ENCODE measurements at regions not wholly inside any gene's neighbourhood (a gene's known extent, or its start where the extent isn't known, plus 50 kb on each side); places are given as distances from the start of the nearest gene placed in this dataset.
"Not testable (repeated sequence)": the region's sequence is repeated elsewhere in the genome, so short reads cannot be mapped to it uniquely, and the experiment has no call there.

DNA sequence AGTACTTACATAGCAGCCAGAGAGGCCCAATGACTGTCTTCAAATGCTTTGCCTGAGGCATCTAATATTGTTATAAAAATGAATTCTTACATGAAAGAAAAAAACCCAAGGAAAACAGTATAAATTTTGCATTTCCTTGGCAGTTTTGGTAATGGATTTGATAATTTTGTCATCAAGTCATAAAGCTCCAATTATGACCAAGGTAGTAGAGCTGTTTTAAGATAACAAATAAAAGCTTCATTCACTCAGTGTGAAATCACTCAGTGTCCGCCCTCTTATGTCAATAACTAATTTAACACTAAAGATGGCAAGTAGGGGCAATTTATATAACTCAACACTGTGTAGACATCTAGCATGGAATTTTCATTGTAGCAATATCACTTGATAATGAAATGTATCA is 193.9 kb downstream of the ANKRD7 start:
- DNase-seq, result no peak

DNA sequence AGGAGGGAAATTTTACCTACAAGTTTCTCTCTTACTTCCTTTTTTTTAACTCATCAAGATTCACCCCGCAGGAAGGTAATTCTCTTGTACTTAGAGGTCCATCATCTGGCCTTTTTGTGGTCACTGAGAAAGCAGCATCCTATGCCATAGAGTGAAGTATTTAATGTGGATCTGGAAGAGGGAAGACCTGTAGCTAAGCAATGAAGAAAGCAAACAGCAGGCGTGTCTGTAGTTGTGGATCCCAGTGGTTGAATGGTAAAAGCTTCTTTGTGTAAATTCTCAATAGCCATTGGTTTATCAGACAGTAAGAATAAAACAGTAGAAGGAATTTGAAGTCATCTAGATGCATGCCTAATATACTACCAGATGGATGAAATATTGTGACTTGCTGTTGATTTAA is 196.4 kb downstream of the ANKRD7 start:
- no peak for DNase-seq

DNA sequence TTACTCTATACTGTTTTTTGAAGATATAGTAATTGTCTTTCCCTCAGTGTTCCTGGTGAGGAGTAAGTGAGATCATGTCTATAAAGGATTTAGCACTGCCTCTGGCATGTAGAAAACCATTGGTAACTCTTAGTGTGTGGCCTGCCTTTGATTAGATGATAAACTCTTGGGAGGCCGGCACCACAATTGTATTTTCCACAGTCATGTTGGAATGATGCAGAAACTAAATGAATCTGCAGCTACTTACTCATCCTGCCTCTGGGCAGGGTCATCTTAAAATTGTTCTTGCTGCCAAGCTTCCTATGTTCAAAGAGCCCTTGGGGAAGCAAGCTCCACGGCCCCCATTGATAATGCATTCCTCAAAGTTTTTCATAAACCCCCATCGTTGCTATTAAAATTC is 204.6 kb downstream of the ANKRD7 start:
- no peak for DNase-seq

DNA sequence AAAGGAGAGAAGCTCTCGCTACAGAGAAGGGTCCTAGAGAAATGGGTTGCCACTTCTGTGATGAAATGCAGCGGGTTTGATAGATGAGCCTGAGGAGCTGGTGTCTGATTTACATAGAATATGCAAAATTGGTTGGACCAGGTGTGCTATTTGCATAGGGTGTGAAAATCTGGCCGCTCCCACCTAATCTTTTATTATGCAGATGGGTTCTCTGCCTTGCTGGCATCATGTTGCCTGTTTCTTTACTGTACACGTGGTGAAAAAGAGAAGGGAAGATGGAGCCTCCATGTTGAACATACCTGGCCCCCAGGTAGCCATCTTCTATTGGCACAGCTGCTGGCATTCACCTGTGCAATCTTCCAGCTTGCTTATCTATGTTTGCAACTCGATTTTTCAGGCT is 212.2 kb downstream of the ANKRD7 start:
- no peak for DNase-seq

DNA sequence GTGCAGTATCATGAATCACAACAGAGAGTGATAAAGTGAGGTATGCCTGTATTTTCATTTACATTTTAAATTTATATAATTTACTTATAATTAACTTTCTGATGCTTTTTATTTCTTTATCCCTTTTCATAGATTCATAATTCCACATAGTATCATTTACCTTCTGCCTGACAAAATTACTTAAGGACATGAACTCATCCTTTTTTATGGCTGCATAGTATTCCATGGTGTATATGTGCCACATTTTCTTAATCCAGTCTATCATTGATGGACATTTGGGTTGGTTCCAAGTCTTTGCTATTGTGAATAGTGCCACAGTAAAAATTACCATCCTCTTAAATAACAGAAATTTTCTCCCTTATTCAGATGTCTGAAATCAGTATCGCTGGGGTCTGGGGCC is 224.5 kb downstream of the ANKRD7 start:
- not testable (repeated sequence) for DNase-seq

DNA sequence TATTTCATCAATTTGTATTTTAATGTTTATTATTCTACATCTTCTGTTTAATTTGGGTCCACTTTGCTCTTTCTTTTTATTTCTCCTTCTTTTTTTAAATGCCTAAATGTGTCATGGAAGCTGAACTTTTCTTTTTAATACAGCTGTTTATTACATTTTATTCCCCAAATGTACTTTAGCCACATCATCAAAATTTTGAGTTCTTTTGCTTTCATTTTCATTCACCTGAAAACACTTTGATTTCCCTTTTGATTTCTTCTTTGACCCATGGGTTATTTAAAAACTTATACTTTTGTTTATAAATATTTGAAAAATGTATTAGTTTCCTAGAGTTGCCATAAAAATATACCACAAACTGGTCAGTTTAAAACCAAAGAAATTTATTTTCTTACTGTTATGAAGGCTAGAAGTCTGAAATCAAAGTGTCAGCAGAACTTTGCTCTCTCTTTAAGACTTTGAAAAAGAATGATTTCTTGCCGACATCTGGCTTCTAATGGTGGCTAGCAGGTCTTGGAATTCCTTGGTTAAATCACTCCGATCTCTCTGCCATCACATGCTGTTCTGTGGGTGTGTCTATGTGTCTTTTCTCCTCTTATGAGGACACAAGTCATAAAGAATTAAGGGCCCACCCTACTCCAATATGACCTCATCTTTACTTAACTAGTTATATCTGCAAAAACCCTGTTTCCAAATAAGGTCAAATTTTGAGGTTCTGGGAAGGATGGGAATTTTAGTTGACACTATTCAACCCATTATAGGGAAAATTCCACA is 225.5 kb downstream of the ANKRD7 start:
- DNase-seq, result no peak

DNA sequence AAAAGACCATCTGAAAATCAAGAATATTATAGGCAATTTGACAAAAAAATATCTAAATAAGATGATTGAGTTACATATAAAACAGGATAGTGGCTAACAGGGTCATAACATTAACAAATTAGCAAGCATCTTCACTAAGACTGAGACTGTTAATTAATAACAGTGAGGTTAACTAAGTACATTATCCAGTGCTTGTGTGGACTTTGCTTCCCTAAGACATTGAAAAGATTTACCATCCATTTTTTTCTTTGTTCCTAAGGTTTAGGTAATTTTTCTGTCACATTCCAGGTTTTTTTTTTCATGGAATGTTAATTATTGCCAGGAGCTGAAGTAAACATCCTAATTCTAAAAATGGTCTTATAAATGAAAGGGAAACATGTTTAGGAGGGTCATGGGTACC is 227.6 kb downstream of the ANKRD7 start:
- DNase-seq, result no peak

DNA sequence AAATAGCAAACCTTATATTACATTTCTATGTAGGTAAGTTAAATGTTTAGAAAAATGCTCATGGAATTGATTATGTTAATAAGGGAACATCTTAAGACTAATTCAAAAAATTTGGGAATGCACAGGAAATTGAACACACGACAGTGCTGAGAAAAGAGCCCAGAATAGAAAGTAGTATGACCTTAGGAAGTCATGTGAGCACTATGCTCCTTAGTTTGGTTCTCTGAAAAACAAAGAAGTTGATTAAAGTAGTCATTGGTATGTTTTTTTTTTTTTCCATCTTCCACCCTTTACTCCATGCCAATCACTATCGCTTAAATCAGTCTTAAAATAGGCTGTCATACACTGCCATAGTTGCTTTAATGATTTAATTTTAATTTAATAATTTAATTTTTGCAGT is 242.9 kb downstream of the ANKRD7 start:
- no peak for DNase-seq

DNA sequence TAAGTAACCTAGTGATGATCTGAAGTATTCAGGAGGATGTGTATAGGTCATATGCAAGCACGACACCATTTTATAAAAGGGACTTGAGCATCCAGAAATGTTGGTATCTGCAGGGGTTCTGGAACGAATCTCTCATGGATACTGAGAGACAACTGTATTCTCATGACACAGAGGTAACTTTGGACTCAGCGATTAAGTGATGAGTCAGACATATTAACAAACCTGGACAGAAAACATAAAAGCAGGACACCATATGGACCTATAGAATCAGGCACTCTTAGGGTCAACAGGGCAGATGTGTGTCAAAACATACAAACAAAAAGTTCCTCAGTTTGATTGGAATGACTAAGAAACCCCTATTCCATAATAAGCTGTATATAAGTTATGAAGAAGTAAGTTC is 248.1 kb downstream of the ANKRD7 start:
- DNase-seq, result no peak

DNA sequence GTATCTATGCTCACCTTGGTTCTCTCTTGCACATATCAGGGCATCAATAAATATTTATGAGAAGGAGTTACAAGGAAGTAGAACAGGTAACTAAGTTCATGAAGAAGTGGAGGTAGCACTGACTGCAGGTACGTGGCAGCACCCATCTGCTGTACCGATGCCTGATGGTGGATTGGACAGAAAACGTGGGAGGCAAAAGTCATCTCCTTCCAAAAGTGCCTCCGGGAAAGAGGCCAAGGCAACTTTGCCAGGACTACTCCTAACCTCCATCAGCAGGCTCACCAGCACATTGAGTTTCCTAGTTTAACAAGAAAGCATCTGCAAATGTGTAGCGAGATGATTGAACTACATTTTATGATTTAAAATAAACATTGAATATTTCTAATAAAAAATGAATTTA is 248.8 kb downstream of the ANKRD7 start:
- no peak for DNase-seq

DNA sequence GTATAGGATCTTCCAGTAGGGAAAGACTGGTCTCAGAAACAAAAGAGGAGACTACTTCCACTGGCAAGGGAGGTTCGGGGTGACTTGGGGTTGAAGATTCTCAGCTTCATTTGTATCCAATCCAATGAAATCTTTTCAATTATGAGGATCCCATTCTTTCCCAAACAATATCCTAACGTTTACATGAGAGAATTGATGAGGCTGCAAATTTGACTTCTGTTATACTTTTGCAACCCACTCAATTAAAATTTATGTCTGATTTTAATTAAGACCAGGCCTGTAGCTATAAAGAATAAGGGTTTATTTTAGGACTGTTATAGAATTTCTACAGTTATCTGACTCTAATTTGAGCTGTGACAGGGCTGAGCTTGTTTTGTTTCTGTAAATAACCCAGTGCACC is 251.5 kb downstream of the ANKRD7 start:
- no peak for DNase-seq

DNA sequence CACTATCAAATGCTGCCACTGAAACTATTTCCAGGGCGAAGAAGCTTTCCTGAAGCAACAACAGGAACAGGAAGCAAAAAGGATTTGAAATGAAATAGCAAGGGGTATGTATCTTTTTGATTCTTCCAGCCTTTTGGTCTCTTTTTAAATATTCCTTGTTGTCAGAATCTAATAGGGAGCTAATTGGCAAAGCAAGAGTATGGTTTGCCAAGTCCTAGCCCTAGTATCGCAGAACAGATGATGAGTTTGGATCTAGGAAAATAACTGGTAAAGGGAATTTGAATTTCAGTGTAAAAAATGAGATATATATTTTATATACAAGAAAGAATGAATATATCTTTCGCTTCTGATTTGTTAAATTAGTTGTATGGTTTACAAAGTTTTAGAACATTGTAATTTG is 252.5 kb downstream of the ANKRD7 start:
- no peak for DNase-seq

DNA sequence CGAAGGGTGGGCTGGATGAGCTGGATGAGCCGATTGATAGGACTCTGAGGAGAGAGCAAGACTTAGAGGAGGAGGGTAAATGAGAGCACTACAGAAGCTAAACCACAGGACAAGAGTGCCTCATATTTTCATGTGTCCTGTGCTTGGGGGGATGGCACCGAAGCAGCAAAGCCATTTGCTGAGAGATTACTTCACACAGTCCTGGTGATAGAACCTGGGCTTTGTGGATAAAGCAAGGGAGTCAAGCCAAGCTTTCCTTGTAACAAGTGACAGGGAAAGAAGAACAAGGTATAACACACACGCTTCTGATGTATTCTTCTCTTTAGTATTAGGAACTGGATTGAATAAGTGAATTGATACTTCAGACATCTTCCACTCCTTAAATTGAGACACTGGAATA is 253.7 kb downstream of the ANKRD7 start:
- DNase-seq, result no peak

DNA sequence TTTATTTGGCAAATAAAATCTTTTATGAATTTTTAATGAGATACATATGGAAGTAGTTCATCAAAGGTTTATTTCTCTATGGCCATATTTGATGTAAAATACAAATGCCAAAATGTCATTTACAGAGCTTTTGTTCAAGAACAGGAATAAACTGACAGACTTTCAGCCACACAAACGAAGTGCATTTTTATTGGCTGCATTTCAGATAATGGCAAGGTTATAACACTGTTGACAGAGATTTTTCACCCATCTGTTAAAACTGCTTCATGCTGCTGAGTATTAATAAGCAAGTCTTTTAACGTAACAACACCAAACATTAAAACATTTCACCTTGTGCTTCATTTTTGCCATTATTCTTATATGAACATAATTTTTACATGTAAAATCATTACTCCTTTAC is 254.4 kb downstream of the ANKRD7 start:
- DNase-seq, result no peak

DNA sequence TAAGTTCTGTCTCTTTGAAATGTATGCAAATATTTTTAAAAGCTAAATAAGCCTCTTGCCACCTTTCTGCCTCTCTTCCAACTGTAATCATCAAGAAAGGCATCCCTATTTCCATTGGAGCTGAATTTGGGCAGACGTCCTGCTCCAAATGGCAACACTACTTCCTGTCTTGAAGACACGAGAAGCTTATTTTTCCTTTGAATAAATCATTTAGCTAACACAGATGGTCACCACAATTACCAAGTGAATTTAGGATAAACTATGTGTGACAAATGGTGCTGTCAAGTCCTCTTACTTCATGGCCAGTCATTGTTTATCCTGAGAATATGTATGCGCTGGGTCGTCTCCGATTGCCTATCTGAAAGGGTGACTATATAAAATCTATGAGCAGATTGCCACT is 268.0 kb downstream of the ANKRD7 start:
- DNase-seq, result no peak

DNA sequence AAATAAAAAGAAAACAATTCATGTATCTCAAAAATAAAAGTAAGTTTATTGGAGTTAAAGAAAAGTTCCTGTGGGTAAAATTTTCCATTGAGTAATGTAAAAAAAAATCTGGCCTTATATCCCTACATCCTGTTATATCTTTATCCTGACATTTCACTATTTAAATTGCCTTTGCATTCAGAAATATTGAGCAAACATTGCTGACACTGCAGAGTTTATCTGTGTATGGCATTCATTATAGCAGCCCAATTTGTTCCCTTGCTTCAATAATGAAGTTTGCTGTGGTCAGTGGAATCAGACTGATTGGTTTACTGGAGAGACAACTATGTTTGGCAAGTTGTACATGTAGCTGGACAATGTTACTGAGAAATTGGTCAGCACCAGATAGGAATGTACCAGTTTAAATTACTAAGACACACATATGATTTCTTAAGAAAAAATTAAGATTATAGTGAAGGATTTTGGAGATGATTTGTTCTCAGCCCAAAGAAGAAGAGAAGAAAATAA is 271.7 kb downstream of the ANKRD7 start:
- DNase-seq, result no peak

DNA sequence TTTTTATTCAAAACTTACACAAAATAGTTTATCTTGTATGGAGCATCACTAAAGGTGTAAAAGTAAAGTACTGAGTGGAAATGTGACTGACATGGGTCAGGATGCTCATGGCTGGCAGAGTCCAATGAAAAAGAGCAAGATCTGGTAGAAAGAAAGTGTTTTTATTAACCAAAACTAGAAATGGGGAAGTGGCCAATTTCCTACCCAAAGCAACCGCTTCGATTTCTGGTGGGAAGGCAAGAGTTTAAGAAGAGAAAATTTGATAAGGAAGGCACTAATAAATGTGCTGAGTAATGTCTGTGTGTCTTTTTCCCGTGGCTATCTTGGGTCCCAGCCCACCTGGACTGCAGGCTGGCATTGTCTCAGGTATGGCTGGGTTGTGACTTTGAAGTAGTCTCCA is 277.7 kb downstream of the ANKRD7 start:
- DNase-seq, result no peak

DNA sequence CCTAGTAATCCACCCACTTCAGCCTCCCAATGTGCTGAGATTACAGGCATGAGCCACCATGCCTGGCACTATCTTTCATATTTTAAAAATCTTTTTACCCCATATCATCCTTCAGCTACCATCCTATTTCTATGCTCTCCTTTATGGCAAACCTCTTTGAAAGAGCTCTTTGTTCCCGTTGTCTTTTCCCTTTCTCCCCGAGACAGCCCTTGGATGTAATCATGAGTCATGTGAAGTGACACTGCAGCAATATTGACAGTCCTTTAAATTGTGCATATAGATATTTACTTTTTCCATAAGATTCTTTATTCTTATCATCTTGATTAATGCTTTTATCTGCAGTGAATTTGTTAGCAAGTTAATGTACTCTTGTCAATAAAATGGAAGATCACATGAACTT is 286.6 kb downstream of the ANKRD7 start:
- no peak for DNase-seq

DNA sequence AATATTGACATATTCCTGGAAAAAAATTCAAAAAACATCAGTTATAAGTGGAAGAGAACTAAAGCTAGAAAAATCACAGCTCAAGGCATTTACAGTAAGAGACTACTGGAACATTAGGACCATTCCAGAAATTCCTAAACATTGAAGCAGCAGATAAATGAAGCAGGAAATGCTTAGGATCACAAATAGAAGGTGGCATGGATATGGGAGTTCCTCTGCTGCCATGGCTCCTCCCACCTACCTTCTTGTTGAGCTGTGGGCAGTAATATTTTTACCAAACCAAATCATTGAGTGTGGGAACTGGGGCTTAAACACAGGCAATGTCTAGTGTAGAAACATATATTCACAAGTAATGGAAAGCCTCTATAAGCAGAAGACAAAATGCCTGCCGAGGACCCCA is 292.8 kb downstream of the ANKRD7 start:
- DNase-seq, result no peak

DNA sequence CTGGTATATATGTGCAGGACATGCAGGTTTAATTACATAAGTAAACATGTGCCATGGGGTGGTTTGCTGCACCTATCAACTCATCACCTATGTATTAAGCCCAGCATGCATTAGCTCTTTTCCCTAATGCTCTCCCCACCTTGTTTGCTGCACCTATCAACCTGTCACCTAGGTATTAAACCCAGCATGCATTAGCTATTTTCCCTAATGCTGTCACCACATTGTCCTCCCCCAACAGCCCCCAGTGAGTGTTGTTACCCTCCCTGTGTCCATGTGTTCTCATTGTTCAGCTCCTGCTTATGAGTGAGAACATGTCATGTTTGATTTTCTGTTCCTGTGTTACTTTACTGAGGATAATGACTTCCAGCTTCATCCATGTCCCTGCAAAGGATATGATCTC is 300.5 kb downstream of the ANKRD7 start:
- DNase-seq, result no peak

DNA sequence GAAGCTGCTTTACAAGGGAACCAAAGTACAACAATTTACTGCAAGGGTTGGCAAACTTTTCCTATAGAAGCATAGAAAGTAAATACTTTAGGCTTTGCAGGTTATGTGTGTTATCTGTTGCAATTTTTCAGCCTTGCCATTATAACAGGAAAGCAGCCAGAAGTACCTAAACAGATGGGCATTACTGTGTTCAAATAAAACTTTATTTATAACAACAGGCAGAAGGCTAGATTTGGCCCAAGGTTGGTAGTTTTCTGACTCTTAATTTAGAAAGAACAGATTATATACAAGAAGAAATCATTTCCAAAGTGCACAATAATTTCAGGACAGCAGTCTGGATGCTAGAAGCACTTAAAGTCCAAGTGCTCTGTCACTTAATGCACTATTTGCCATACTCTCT is 307.1 kb downstream of the ANKRD7 start:
- DNase-seq, result no peak

DNA sequence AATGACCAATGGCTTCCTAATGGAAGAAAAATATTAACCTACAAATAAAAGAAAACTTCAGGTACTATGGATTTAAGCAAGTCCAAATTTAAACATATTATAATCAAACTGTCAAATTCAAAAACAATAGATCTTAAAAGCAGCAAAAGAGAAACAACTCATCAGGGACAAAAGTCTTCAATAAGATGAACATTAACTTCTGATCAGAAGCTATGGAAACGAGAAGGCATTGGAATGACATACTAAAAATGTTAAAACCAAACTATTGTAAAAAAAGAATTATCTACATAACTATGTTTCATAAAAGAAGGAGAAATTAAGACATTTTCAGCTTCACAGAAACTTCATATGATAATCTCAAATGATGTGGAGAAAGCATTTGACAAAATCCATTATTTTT is 334.7 kb downstream of the ANKRD7 start:
- DNase-seq, result no peak

DNA sequence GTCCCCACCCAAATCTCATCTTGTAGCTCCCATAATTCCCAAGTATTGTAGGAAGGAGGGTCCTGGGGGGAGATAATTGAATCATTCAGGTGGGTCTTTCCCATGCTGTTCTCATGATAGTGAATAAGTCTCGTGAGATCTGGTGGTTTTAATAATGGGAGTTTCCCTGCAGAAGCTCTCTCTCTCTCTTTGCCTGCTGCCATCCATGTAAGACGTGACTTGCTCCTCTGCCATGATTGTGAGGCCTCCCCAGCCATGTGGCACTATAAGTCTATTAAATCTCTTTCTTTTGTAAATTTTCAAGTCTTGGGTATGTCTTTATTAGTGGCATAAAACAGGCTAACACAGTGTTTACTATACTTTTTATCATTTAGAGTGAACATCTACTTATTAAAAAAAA is 338.8 kb downstream of the ANKRD7 start:
- no peak for DNase-seq

DNA sequence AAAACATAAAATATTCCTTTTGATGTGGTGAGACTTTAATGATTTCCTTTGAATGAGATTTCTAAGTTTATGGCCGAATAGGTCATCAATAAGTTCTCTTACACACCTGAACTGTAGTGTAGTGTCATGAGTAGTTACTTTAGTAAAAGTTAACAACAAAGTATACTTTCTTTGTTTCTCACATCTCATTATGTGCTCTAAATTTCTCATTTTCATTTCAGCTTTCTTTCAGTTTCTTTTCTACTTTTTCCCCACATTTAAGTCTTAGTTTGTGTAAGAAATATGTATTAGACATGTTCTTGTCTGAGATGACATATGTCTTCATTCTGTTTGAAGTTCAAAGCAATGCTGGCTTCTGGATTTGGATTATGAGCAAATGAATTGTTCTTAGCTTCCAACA is 348.1 kb downstream of the ANKRD7 start:
- DNase-seq, result no peak

DNA sequence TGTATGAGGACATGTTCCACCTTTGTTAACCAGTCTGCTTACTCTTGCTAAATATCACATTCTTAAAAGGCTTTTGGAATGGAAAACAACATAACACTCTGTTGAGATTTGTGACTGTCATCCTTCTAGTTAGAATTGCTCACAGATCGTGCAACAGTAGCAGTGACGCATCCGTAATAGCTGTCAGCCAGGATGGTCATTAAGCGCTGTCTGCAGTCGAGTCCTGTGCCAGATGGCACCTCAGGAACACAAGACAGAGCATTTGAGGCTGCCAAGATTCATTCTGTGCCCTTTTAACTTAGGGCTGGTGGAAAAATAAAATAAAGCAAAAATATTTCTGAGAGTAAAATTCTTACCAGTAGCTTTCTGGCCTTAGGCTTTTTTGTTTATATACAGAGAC is 348.6 kb downstream of the ANKRD7 start:
- no peak for DNase-seq
